Spinal cord (tissue), 9 donors: ENCODE measurements at regions not wholly inside any gene's neighbourhood (a gene's known extent, or its start where the extent isn't known, plus 50 kb on each side); places are given as distances from the start of the nearest gene placed in this dataset.
"Not testable (repeated sequence)": the region's sequence is repeated elsewhere in the genome, so short reads cannot be mapped to it uniquely, and the experiment has no call there.

Experiments
- DNase-seq, 6 donors: peaks; one replicate each; pipeline versions ENCODE4 v3.0.0 to v3.0.0-alpha.2; 2013 to 2015; ENCODE audit warnings: low spot score in 6 of 6, low read depth in 4 of 6
- H3K27ac ChIP-seq: one replicate; pipeline ENCODE4 v1.5.1; 2013; ENCODE audit warnings: low read depth, low read length, control low read depth
- H3K27me3 ChIP-seq: one replicate; pipeline ENCODE4 v1.6.1; 2013; ENCODE audit warnings: low read length; ENCODE audit not compliant: control insufficient read depth, insufficient read depth
- H3K36me3 ChIP-seq: one replicate; pipeline ENCODE4 v1.6.1; 2013; ENCODE audit warnings: low read length; ENCODE audit not compliant: control insufficient read depth, insufficient read depth
- H3K4me1 ChIP-seq: one replicate; pipeline ENCODE4 v1.6.1; 2013; ENCODE audit warnings: low read length; ENCODE audit not compliant: control insufficient read depth, insufficient read depth
- H3K4me3 ChIP-seq: one replicate; pipeline ENCODE4 v1.5.1; 2013; ENCODE audit warnings: low read depth, low read length, control low read depth
- H3K9me3 ChIP-seq: one replicate; pipeline ENCODE4 v1.6.1; 2013; ENCODE audit warnings: low read length; ENCODE audit not compliant: control insufficient read depth, insufficient read depth
- WGBS: methylation state at CpG from one replicate; pipeline ENCODE4 v1.1.5; 2013; ENCODE audit warnings: missing lambda C conversion rate; ENCODE audit not compliant: insufficient coverage; 5-methylcytosine and 5-hydroxymethylcytosine counted together
- donor health status: healthy.

GRCh38 chr2:62630206-62630605 is 75.3 kb upstream of the EHBP1 start:
- H3K36me3 ChIP-seq, DNase-seq, H3K27ac ChIP-seq, H3K4me3 ChIP-seq, H3K9me3 ChIP-seq, H3K27me3 ChIP-seq, H3K4me1 ChIP-seq: not testable (repeated sequence)
- 98% methylated on average over 8 of the region's 28 CpGs for WGBS

GRCh38 chr2:62629310-62629709 is 76.2 kb upstream of the EHBP1 start:
- H3K36me3 ChIP-seq, H3K27ac ChIP-seq, H3K9me3 ChIP-seq, DNase-seq, H3K4me1 ChIP-seq, H3K27me3 ChIP-seq, H3K4me3 ChIP-seq: not testable (repeated sequence)
- no CpG with 5 or more reads among the region's 5 CpGs for WGBS

GRCh38 chr2:62627667-62628066 is 77.8 kb upstream of the EHBP1 start:
- H3K36me3 ChIP-seq = no peaks in the 10 kb centered on the region
- peaks cover 5% of the 10 kb centered on the region for H3K9me3 ChIP-seq
- H3K27me3 ChIP-seq = no peaks in the 10 kb centered on the region
- no peak overlapping the region for H3K27ac ChIP-seq
- WGBS = 70% methylated on average over 5 of the region's 5 CpGs
- H3K4me1 ChIP-seq = no peaks in the 10 kb centered on the region
- no peak for DNase-seq
- no peak overlapping the region for H3K4me3 ChIP-seq

GRCh38 chr2:62624855-62625254 is 80.7 kb upstream of the EHBP1 start:
- no CpG with 5 or more reads among the region's 3 CpGs for WGBS
- DNase-seq = no peak

GRCh38 chr2:62616486-62616885 is 89.0 kb upstream of the EHBP1 start:
- not testable (repeated sequence) for DNase-seq, H3K27ac ChIP-seq, H3K4me1 ChIP-seq, H3K36me3 ChIP-seq, H3K4me3 ChIP-seq, H3K27me3 ChIP-seq, H3K9me3 ChIP-seq
- WGBS = no CpG with 5 or more reads among the region's 2 CpGs

More at GRCh38 chr2:62624855-62625254, 80.7 kb upstream of the EHBP1 start:
- Histone ChIP-seq H3K4me1 (no peaks in the 10 kb centered on the region), H3K36me3 (no peaks in the 10 kb centered on the region), H3K27ac (no peak overlapping the region), H3K4me3 (no peak overlapping the region), H3K9me3 (no peaks in the 10 kb centered on the region), H3K27me3 (no peaks in the 10 kb centered on the region)

- Histone ChIP-seq H3K36me3 (no peaks in the 10 kb centered on the region), H3K4me3 (no peak overlapping the region), H3K27me3 (no peaks in the 10 kb centered on the region), H3K9me3 (no peaks in the 10 kb centered on the region), H3K27ac (no peak overlapping the region), H3K4me1 (no peaks in the 10 kb centered on the region)
- WGBS = no CpG with 5 or more reads among the region's 2 CpGs
- DNase-seq = peak in 1 of 6 donors; percentile 52
Measured at GRCh38 chr2:62611854-62612253, 93.7 kb upstream of the EHBP1 start.

GRCh38 chr2:62605471-62605870 is 99.5 kb upstream of the TMEM17 start:
- not testable (repeated sequence) for DNase-seq, H3K4me1 ChIP-seq

GRCh38 chr2:62604336-62604735 is 98.3 kb upstream of the TMEM17 start:
- no peaks in the 10 kb centered on the region for H3K4me1 ChIP-seq
- H3K27me3 ChIP-seq = no peaks in the 10 kb centered on the region
- H3K4me3 ChIP-seq = no peak overlapping the region
- no peak for DNase-seq
- no CpG with 5 or more reads among the region's 2 CpGs for WGBS
- H3K9me3 ChIP-seq = no peaks in the 10 kb centered on the region
- H3K27ac ChIP-seq = no peak overlapping the region
- no peaks in the 10 kb centered on the region for H3K36me3 ChIP-seq

More at GRCh38 chr2:62605471-62605870, 99.5 kb upstream of the TMEM17 start:
- not testable (repeated sequence) for H3K4me3 ChIP-seq, H3K27me3 ChIP-seq, H3K9me3 ChIP-seq, H3K27ac ChIP-seq, H3K36me3 ChIP-seq
- 97% methylated on average over 9 of the region's 13 CpGs for WGBS

- no peaks in the 10 kb centered on the region for H3K4me1 ChIP-seq
- H3K36me3 ChIP-seq = no peaks in the 10 kb centered on the region
- no peaks in the 10 kb centered on the region for H3K9me3 ChIP-seq
- no peak overlapping the region for H3K27ac ChIP-seq
- no peak for DNase-seq
- no peak overlapping the region for H3K4me3 ChIP-seq
- no peaks in the 10 kb centered on the region for H3K27me3 ChIP-seq
- 93% methylated on average over 2 of the region's 2 CpGs for WGBS
Measured at GRCh38 chr2:62603154-62603712, 97.2 kb upstream of the TMEM17 start.

- not testable (repeated sequence) for H3K27ac ChIP-seq, H3K36me3 ChIP-seq, H3K9me3 ChIP-seq, H3K4me1 ChIP-seq, H3K27me3 ChIP-seq, H3K4me3 ChIP-seq, DNase-seq
- no CpG with 5 or more reads among the region's 6 CpGs for WGBS
Measured at GRCh38 chr2:62599674-62600410, 93.8 kb upstream of the TMEM17 start.
